Retinal pigment epithelial cell (primary cell): ENCODE measurements at regions not wholly inside any gene's neighbourhood (a gene's known extent, or its start where the extent isn't known, plus 50 kb on each side); places are given as distances from the start of the nearest gene placed in this dataset.

Source experiments
- DNase-seq: peaks from one replicate; pipeline ENCODE4 v3.0.0-alpha.2; 2010; ENCODE audit warnings: low read depth
- H3K4me3 ChIP-seq: 2 replicates; pipeline ENCODE4 v1.5.1; 2011; ENCODE audit warnings: mild to moderate bottlenecking, low read length, control low read depth, moderate library complexity
- TF ChIP-seq, protein P1 (sequence below): conservative IDR thresholded peaks from 2 replicates; pipeline ENCODE4 v1.5.1; 2011; ENCODE audit warnings: low read depth, low read length, control low read depth, inconsistent platforms

DNA sequence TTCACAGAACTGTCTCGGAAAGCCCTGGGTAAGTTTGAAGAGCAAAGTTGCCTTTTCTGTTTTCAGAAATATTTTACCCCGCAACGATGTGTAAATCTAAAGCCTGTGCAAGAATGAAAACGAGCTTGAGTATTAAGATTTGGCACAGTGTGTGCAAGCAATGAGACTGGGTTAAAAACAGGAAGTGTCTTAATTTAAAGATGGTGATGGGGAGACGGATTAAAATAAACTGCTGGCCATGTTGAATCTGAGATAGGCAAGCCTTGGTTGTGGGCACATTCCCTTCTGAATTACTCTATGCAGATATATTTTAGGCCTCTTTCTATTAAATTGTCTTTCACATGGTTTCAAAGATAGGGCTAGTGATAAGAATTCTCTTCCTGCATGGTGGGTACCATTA, 294.2 kb upstream of the DMRT1 start:
- no peak for DNase-seq
- H3K4me3 ChIP-seq = peak overlapping the region; percentile 32
- TF ChIP-seq, protein P1, sequence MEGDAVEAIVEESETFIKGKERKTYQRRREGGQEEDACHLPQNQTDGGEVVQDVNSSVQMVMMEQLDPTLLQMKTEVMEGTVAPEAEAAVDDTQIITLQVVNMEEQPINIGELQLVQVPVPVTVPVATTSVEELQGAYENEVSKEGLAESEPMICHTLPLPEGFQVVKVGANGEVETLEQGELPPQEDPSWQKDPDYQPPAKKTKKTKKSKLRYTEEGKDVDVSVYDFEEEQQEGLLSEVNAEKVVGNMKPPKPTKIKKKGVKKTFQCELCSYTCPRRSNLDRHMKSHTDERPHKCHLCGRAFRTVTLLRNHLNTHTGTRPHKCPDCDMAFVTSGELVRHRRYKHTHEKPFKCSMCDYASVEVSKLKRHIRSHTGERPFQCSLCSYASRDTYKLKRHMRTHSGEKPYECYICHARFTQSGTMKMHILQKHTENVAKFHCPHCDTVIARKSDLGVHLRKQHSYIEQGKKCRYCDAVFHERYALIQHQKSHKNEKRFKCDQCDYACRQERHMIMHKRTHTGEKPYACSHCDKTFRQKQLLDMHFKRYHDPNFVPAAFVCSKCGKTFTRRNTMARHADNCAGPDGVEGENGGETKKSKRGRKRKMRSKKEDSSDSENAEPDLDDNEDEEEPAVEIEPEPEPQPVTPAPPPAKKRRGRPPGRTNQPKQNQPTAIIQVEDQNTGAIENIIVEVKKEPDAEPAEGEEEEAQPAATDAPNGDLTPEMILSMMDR = no peak

DNA sequence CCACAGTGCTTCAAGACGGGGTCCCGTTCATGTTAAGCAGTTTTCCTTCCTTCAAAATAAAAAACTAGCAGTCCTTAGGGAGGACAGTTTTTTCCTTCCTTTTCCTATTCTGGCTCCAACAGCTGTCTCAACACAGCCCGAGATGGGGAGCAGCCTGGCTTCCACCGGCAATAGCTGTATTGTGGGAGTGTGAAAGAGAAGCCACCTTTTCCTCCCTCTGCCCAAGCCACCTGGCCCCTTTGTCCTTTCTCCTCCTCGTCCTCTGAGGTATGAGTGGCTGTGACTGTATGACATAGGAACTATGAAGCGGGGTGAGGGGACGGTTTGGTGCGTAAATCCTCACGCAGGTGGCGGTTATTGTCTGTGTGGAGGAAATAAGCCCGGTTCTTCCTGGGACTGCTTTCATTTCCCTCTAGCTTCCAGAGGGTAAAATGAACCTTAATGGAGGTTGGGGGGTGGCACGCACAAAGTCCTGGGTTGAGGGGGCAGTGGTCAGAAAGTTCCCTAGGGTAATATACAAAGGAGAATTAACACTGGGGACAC, 292.0 kb upstream of the DMRT1 start:
- no peak overlapping the region for H3K4me3 ChIP-seq
- TF ChIP-seq, protein P1 = no peak
- DNase-seq = no peak

DNA sequence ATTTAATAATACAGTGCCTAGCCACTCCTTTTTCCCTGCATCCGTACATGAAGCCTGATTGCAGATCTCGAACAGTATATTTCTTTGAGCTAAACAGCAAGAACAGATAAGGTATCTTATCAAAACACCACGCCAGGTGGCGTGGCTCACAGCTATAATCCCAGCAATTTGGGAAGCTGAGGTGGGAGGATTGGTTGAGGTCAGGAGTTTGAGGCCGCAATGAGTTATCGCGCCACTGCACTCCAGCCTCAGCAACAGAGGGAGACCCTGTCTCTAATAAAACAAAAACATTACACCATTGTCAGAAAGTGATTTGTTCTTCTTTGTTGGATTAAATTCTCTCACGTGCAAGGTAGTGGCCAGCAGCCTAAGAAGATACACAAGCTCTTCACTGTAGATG, 291.2 kb upstream of the DMRT1 start:
- no peak for DNase-seq
- TF ChIP-seq, protein P1 = no peak
- H3K4me3 ChIP-seq = no peak overlapping the region

DNA sequence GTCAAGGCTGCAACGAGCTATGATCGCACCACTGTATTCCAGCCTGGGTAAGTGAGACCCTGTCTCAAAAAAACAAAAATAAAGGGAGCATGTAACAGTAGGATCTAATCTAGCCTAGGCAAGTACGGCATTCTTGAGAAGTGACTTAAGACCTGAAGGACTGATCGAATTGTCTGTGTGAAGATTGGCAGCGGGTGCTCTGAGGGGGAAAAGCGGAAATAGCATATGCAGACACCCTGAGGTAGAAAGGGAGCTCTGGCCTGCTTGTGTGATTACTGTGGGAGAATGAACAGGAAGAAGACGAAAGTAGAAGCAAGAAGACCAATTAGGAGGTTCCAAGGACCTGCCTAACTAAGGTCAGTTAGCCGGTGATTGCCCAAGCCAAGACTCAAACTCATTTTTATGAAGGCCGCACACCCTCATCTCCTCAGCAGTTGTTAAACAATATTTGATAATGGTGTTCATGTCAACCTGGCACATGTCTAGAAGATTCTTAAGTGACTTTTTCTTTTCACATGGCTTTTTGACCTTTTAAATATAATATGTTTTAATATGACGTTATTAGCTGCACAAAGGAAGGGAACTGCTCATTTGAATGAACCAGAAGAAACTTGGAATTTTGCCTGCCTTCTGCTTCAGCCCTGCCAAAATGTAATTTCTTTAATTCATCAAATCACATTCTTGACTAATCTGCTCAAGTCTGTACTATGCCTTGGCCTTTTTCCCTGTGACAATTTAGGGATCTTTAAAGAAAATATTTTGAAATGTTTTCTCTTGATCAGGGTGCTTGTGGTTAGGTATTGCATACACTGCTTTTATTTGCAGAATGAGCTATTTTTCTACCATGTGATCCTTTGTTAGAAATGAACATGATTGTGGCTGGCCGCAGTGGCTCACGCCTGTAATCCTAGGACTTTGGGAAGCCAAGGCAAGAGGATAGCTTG, 289.2 kb upstream of the DMRT1 start:
- H3K4me3 ChIP-seq = no peak overlapping the region
- peak; percentile 98 for DNase-seq
- TF ChIP-seq, protein P1 = no peak

DNA sequence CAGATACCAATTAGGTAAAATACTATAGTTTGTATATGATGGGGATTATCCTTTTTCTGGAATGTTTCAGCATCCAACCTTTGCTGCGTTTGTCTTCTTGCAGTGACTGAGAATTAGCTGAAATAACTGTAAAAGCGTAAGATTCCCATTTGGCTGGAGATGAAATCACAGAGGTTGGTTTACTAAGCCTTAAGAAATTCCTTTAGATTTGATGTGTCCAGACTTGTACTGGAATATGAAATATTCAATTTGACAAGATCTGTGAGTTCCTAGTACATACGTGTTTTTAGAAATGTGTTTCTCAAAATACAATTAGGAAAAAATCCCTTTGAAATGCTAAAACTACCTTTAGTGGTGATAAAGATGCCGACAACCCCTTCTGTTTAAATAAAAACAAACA, 286.0 kb upstream of the DMRT1 start:
- TF ChIP-seq, protein P1 = no peak
- H3K4me3 ChIP-seq = no peak overlapping the region
- no peak for DNase-seq

DNA sequence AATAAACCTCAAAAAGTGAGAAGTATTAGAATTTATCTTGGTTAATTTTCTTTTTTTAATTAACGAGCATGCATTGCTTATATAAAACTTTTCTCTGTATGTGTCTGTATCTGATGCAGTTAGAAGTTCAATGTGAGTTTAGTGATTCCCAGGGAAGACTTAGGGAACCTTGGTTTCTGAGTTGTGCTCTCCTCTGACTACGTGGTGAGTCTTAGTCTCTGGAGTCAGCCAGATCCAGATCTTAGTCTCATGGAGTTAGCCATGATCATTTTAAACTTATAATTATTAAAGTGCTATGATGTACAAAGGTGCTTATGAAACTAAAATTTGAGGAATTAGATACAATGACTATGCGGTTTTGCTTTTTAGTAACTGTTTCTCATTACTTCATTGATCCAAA, 285.3 kb upstream of the DMRT1 start:
- DNase-seq = no peak
- TF ChIP-seq, protein P1 = no peak
- no peak overlapping the region for H3K4me3 ChIP-seq

DNA sequence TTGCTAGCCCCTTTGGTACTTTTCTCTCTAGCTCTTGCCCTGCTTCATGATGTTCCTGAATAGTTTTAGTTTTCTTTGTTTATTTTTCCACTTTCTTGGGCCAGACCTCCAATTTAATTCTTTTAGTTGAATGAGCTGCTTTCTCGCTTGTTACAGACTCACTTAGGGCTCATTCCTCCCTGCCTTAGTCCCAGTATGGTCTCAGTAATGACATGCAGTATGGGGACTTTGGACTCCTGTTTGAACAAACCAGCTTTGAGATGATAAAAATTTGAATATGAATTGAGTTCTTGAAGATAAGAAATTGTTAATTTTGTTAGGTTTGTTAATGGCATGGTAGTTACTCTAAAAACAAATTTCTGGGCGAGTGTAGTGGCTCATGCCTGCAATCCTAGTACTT, 284.8 kb upstream of the DMRT1 start:
- TF ChIP-seq, protein P1 = no peak
- no peak overlapping the region for H3K4me3 ChIP-seq
- DNase-seq = no peak
